T-helper 2 cell treated with Interferon-gamma antibody and Interleukin-4, amounts not matched to agents 5 μg/mL and 100 μg/mL, for 36 hours (primary cell): ENCODE measurements at regions not wholly inside any gene's neighbourhood (a gene's known extent, or its start where the extent isn't known, plus 50 kb on each side); places are given as distances from the start of the nearest gene placed in this dataset.
A peak's percentile ranks its signal among the peaks of the same experiment; 100 is the strongest.

Source experiments
- DNase-seq: peaks from one replicate; pipeline ENCODE4 v3.0.0; 2021; ENCODE audit warnings: low spot score
- H3K27ac Mint-ChIP-seq: one replicate; pipeline ENCODE4 v1.8.0; 2021; ENCODE audit warnings: mild to moderate bottlenecking, mixed read lengths
- H3K27me3 Mint-ChIP-seq: one replicate; pipeline ENCODE4 v1.8.0; 2021; ENCODE audit warnings: low read depth, mixed read lengths
- H3K36me3 Mint-ChIP-seq: one replicate; pipeline ENCODE4 v1.8.0; 2021; ENCODE audit warnings: low read depth, mixed read lengths
- H3K4me1 Mint-ChIP-seq: one replicate; pipeline ENCODE4 v1.8.0; 2021; ENCODE audit warnings: low read depth, mixed read lengths
- H3K4me3 Mint-ChIP-seq: one replicate; pipeline ENCODE4 v1.8.0; 2022; ENCODE audit warnings: mild to moderate bottlenecking, moderate library complexity, mixed read lengths
- H3K9me3 Mint-ChIP-seq: one replicate; pipeline ENCODE4 v1.8.0; 2021; ENCODE audit warnings: mixed read lengths

- Mint-ChIP-seq H3K27ac (no peak overlapping the region), H3K36me3 (no peaks in the 10 kb centered on the region), H3K4me1 (no peaks in the 10 kb centered on the region), H3K27me3 (no peaks in the 10 kb centered on the region), H3K4me3 (no peak overlapping the region), H3K9me3 (peaks cover 7% of the 10 kb centered on the region)
- no peak for DNase-seq
Observed at GRCh38 chr9:103372828-103373227, 377.7 kb downstream of the CYLC2 start.

- Mint-ChIP-seq H3K4me3 (no peak overlapping the region), H3K27ac (no peak overlapping the region), H3K4me1 (no peaks in the 10 kb centered on the region), H3K27me3 (no peaks in the 10 kb centered on the region), H3K36me3 (no peaks in the 10 kb centered on the region), H3K9me3 (no peaks in the 10 kb centered on the region)
- no peak for DNase-seq
Observed at GRCh38 chr9:103377667-103378066, 382.5 kb downstream of the CYLC2 start.

- Mint-ChIP-seq H3K27ac (no peak overlapping the region), H3K9me3 (no peaks in the 10 kb centered on the region), H3K36me3 (no peaks in the 10 kb centered on the region), H3K4me3 (no peak overlapping the region), H3K4me1 (no peaks in the 10 kb centered on the region), H3K27me3 (no peaks in the 10 kb centered on the region)
- DNase-seq: peak; percentile 6
Observed at GRCh38 chr9:103397868-103398600, 402.9 kb downstream of the CYLC2 start.

- no peaks in the 10 kb centered on the region for H3K27me3 Mint-ChIP-seq
Observed at GRCh38 chr9:103399535-103399934, 404.4 kb downstream of the CYLC2 start.

GRCh38 chr9:103407260-103407659 lies 412.1 kb downstream of the CYLC2 start:
- no peaks in the 10 kb centered on the region for H3K36me3 Mint-ChIP-seq
- no peaks in the 10 kb centered on the region for H3K4me1 Mint-ChIP-seq
- no peak for DNase-seq
- no peak overlapping the region for H3K4me3 Mint-ChIP-seq
- H3K27ac Mint-ChIP-seq: no peak overlapping the region
- no peaks in the 10 kb centered on the region for H3K27me3 Mint-ChIP-seq
- no peaks in the 10 kb centered on the region for H3K9me3 Mint-ChIP-seq

More at GRCh38 chr9:103399535-103399934, 404.4 kb downstream of the CYLC2 start:
- no peak overlapping the region for H3K4me3 Mint-ChIP-seq
- H3K4me1 Mint-ChIP-seq: no peaks in the 10 kb centered on the region
- H3K36me3 Mint-ChIP-seq: no peaks in the 10 kb centered on the region
- no peak for DNase-seq
- H3K9me3 Mint-ChIP-seq: no peaks in the 10 kb centered on the region
- H3K27ac Mint-ChIP-seq: no peak overlapping the region

GRCh38 chr9:103410059-103410458 lies 414.9 kb downstream of the CYLC2 start:
- H3K9me3 Mint-ChIP-seq: no peaks in the 10 kb centered on the region
- H3K27me3 Mint-ChIP-seq: no peaks in the 10 kb centered on the region
- no peaks in the 10 kb centered on the region for H3K4me1 Mint-ChIP-seq
- no peak overlapping the region for H3K4me3 Mint-ChIP-seq
- no peak for DNase-seq
- H3K27ac Mint-ChIP-seq: no peak overlapping the region
- H3K36me3 Mint-ChIP-seq: no peaks in the 10 kb centered on the region

- H3K36me3 Mint-ChIP-seq: no peaks in the 10 kb centered on the region
- H3K27ac Mint-ChIP-seq: no peak overlapping the region
- no peak overlapping the region for H3K4me3 Mint-ChIP-seq
- DNase-seq: no peak
- no peaks in the 10 kb centered on the region for H3K9me3 Mint-ChIP-seq
- no peaks in the 10 kb centered on the region for H3K27me3 Mint-ChIP-seq
- H3K4me1 Mint-ChIP-seq: no peaks in the 10 kb centered on the region
Observed at GRCh38 chr9:103427696-103428095, 432.6 kb downstream of the CYLC2 start.

- DNase-seq: no peak
- Mint-ChIP-seq H3K27ac (no peak overlapping the region), H3K4me1 (no peaks in the 10 kb centered on the region), H3K27me3 (no peaks in the 10 kb centered on the region), H3K36me3 (no peaks in the 10 kb centered on the region), H3K9me3 (no peaks in the 10 kb centered on the region), H3K4me3 (no peak overlapping the region)
Observed at GRCh38 chr9:103430469-103430868, 435.3 kb downstream of the CYLC2 start.

GRCh38 chr9:103431809-103432208 lies 436.7 kb downstream of the CYLC2 start:
- Mint-ChIP-seq H3K9me3 (no peaks in the 10 kb centered on the region), H3K4me3 (no peak overlapping the region), H3K4me1 (no peaks in the 10 kb centered on the region), H3K27ac (no peak overlapping the region), H3K27me3 (no peaks in the 10 kb centered on the region), H3K36me3 (no peaks in the 10 kb centered on the region)
- DNase-seq: no peak

- Mint-ChIP-seq H3K27ac (no peak overlapping the region), H3K4me1 (no peaks in the 10 kb centered on the region), H3K36me3 (no peaks in the 10 kb centered on the region), H3K27me3 (no peaks in the 10 kb centered on the region), H3K9me3 (no peaks in the 10 kb centered on the region), H3K4me3 (no peak overlapping the region)
- DNase-seq: no peak
Observed at GRCh38 chr9:103444176-103444575, 449.0 kb downstream of the CYLC2 start.

GRCh38 chr9:103458826-103459225 lies 463.7 kb downstream of the CYLC2 start:
- H3K27ac Mint-ChIP-seq: no peak overlapping the region
- H3K4me1 Mint-ChIP-seq: no peaks in the 10 kb centered on the region
- H3K36me3 Mint-ChIP-seq: no peaks in the 10 kb centered on the region
- peaks cover 9% of the 10 kb centered on the region for H3K9me3 Mint-ChIP-seq
- no peak overlapping the region for H3K4me3 Mint-ChIP-seq
- H3K27me3 Mint-ChIP-seq: no peaks in the 10 kb centered on the region
- DNase-seq: no peak

GRCh38 chr9:103471241-103471640 lies 476.1 kb downstream of the CYLC2 start:
- Mint-ChIP-seq H3K4me1 (no peaks in the 10 kb centered on the region), H3K4me3 (no peak overlapping the region), H3K27me3 (no peaks in the 10 kb centered on the region), H3K27ac (no peak overlapping the region), H3K9me3 (peaks cover 31% of the 10 kb centered on the region), H3K36me3 (no peaks in the 10 kb centered on the region)
- no peak for DNase-seq

GRCh38 chr9:103474156-103474555 lies 479.0 kb downstream of the CYLC2 start:
- Mint-ChIP-seq H3K4me3 (no peak overlapping the region), H3K27ac (no peak overlapping the region), H3K36me3 (no peaks in the 10 kb centered on the region), H3K4me1 (no peaks in the 10 kb centered on the region), H3K27me3 (no peaks in the 10 kb centered on the region), H3K9me3 (peaks cover 33% of the 10 kb centered on the region)
- no peak for DNase-seq

- H3K9me3 Mint-ChIP-seq: peaks cover 28% of the 10 kb centered on the region
- H3K27ac Mint-ChIP-seq: no peak overlapping the region
- no peaks in the 10 kb centered on the region for H3K4me1 Mint-ChIP-seq
- no peak overlapping the region for H3K4me3 Mint-ChIP-seq
- no peaks in the 10 kb centered on the region for H3K27me3 Mint-ChIP-seq
- no peaks in the 10 kb centered on the region for H3K36me3 Mint-ChIP-seq
- DNase-seq: no peak
Observed at GRCh38 chr9:103483471-103484096, 488.5 kb downstream of the CYLC2 start.

- no peaks in the 10 kb centered on the region for H3K27me3 Mint-ChIP-seq
- H3K9me3 Mint-ChIP-seq: peaks cover 27% of the 10 kb centered on the region
- no peak overlapping the region for H3K4me3 Mint-ChIP-seq
- H3K4me1 Mint-ChIP-seq: no peaks in the 10 kb centered on the region
- no peak overlapping the region for H3K27ac Mint-ChIP-seq
- DNase-seq: no peak
- H3K36me3 Mint-ChIP-seq: no peaks in the 10 kb centered on the region
Observed at GRCh38 chr9:103485138-103485537, 490.0 kb downstream of the CYLC2 start.
